ENCODE measurements at regions not wholly inside any gene's neighbourhood (a gene's known extent, or its start where the extent isn't known, plus 50 kb on each side); places are given as distances from the start of the nearest gene placed in this dataset.

DNA sequence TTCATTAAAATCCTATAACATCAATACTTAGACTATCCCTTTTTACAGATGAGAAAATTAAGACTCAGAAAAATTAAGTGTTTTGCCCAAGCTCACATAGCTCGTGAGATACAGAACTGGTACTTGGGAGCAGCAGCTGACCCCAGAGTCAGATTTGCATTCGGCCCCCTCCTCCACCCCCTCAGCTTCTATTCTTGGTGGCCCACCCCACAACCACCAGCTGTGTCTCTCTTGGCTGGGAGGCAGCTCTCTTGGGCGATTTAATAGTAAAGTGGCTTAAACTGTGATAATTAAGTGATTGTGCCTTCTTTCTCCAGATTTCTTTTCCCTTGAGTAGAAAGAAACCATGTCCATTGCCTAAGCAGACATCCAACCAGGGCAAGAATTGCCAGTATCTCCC, 203.6 kb upstream of the PDZRN3 start:
- TF ChIP-seq CTCF (IDR thresholded peaks at IDR 0.05) (no peak), POLR2A (IDR thresholded peaks at IDR 0.05) (no peak)

Data from prostate gland (tissue), 2 donors.